ENCODE measurements at regions not wholly inside any gene's neighbourhood (a gene's known extent, or its start where the extent isn't known, plus 50 kb on each side); places are given as distances from the start of the nearest gene placed in this dataset.

- no peak for DNase-seq
Observed at GRCh38 chr2:125070726-125071505, 1045.8 kb downstream of the CNTNAP5 start.

- DNase-seq, result no peak
Observed at GRCh38 chr2:125073440-125073839, 1048.4 kb downstream of the CNTNAP5 start.

- no peak for DNase-seq
Observed at GRCh38 chr2:125085904-125086303, 1060.8 kb downstream of the CNTNAP5 start.

GRCh38 chr2:125086313-125087184, 1061.5 kb downstream of the CNTNAP5 start:
- no peak for DNase-seq

GRCh38 chr2:125092276-125093009, 1067.4 kb downstream of the CNTNAP5 start:
- DNase-seq, result no peak

- no peak for DNase-seq
Observed at GRCh38 chr2:125095826-125096225, 1070.7 kb downstream of the CNTNAP5 start.

- DNase-seq, result no peak
Observed at GRCh38 chr2:125106710-125107109, 1081.6 kb downstream of the CNTNAP5 start.

GRCh38 chr2:125107446-125107845, 1082.4 kb downstream of the CNTNAP5 start:
- no peak for DNase-seq

GRCh38 chr2:125108251-125108650, 1083.2 kb downstream of the CNTNAP5 start:
- DNase-seq, result no peak

- no peak for DNase-seq
Observed at GRCh38 chr2:125125902-125126301, 1100.8 kb downstream of the CNTNAP5 start.

- no peak for DNase-seq
Observed at GRCh38 chr2:125160947-125161346, 1135.9 kb downstream of the CNTNAP5 start.

- DNase-seq, result no peak
Observed at GRCh38 chr2:125167152-125167551, 1142.1 kb downstream of the CNTNAP5 start.

- DNase-seq, result no peak
Observed at GRCh38 chr2:125167820-125168219, 1142.7 kb downstream of the CNTNAP5 start.

GRCh38 chr2:125168442-125168841, 1143.4 kb downstream of the CNTNAP5 start:
- DNase-seq, result no peak

GRCh38 chr2:125169022-125169763, 1144.1 kb downstream of the CNTNAP5 start:
- no peak for DNase-seq

- no peak for DNase-seq
Observed at GRCh38 chr2:125169764-125170146, 1144.7 kb downstream of the CNTNAP5 start.

GRCh38 chr2:125172181-125172580, 1147.1 kb downstream of the CNTNAP5 start:
- DNase-seq, result no peak

- no peak for DNase-seq
Observed at GRCh38 chr2:125175415-125175814, 1150.3 kb downstream of the CNTNAP5 start.

GRCh38 chr2:125185691-125186270, 1160.7 kb downstream of the CNTNAP5 start:
- no peak for DNase-seq

- DNase-seq, result no peak
Observed at GRCh38 chr2:125207431-125207830, 1182.3 kb downstream of the CNTNAP5 start.

- DNase-seq, result no peak
Observed at GRCh38 chr2:125216321-125216720, 1191.2 kb downstream of the CNTNAP5 start.

- no peak for DNase-seq
Observed at GRCh38 chr2:125224188-125224587, 1199.1 kb downstream of the CNTNAP5 start.
